WTC11 (cell line): ENCODE measurements at regions not wholly inside any gene's neighbourhood (a gene's known extent, or its start where the extent isn't known, plus 50 kb on each side); places are given as distances from the start of the nearest gene placed in this dataset.

Experiments
- ATAC-seq: fragments of 200-7000 bp; cut with Tn5 transposase; 2 replicates; pipeline ENCODE4 v1.10.0; 2021; ENCODE audit warnings: mild to moderate bottlenecking, moderate library complexity
- CTCF ChIA-PET: fragments of 300-600 bp; sonication (Branson Sonifier 250); formaldehyde crosslinking; loops from one replicate; lab custom pipeline; 2021; ENCODE audit warnings: antibody characterized with exemption; lab: Charles Lee
- POLR2A ChIA-PET: fragments of 350-600 bp; sonication (Branson Sonifier 250); formaldehyde crosslinking; loops from one replicate; lab custom pipeline; 2021; ENCODE audit warnings: antibody characterized with exemption; lab: Charles Lee
- DNase-seq: peaks from one replicate; pipeline ENCODE4 v3.0.0; 2021; ENCODE audit warnings: low spot score
- H3K27ac Mint-ChIP-seq: 2 replicates; pipeline ENCODE4 v1.8.0; 2021; ENCODE audit warnings: mixed read lengths
- H3K27me3 Mint-ChIP-seq: 2 replicates; pipeline ENCODE4 v1.8.0; 2021; ENCODE audit warnings: low read depth, mild to moderate bottlenecking, moderate library complexity, mixed read lengths
- H3K36me3 Mint-ChIP-seq: 2 replicates; pipeline ENCODE4 v1.8.0; 2021; ENCODE audit warnings: mixed read lengths
- H3K4me1 Mint-ChIP-seq: 2 replicates; pipeline ENCODE4 v1.8.0; 2022; ENCODE audit warnings: mixed read lengths
- H3K4me3 Mint-ChIP-seq: 2 replicates; pipeline ENCODE4 v1.8.0; 2021; ENCODE audit warnings: mild to moderate bottlenecking, moderate library complexity, mixed read lengths
- H3K9me3 Mint-ChIP-seq: 2 replicates; pipeline ENCODE4 v1.8.0; 2021; ENCODE audit warnings: mixed read lengths
- NR1H2 ChIP-seq: sonication (generic); formaldehyde crosslinking; IDR thresholded peaks from 2 replicates; pipeline ENCODE4 v1.9.0; 2021; ENCODE audit warnings: mild to moderate bottlenecking, moderate library complexity, missing genetic modification reagents
- ZNF138 ChIP-seq: sonication (generic); formaldehyde crosslinking; conservative IDR thresholded peaks from 2 replicates; pipeline ENCODE4 v1.8.1; 2022; ENCODE audit warnings: mild to moderate bottlenecking, moderate library complexity, missing genetic modification reagents
- TF ChIP-seq, protein P1 (sequence below): sonication (generic); formaldehyde crosslinking; IDR thresholded peaks from 2 replicates; pipeline ENCODE4 v1.8.1; 2023; ENCODE audit warnings: mild to moderate bottlenecking, missing genetic modification reagents
- TF ChIP-seq, protein P2 (sequence below): sonication (generic); formaldehyde crosslinking; IDR thresholded peaks from 2 replicates; pipeline ENCODE4 v1.8.0; 2023; ENCODE audit warnings: mild to moderate bottlenecking, missing genetic modification reagents
- TF ChIP-seq, protein P3 (sequence below): sonication (generic); formaldehyde crosslinking; IDR thresholded peaks from 2 replicates; pipeline ENCODE4 v1.8.1; 2023; ENCODE audit warnings: mild to moderate bottlenecking, missing genetic modification reagents, moderate library complexity
- TF ChIP-seq, protein P4 (sequence below): sonication (generic); formaldehyde crosslinking; IDR thresholded peaks from 2 replicates; pipeline ENCODE4 v1.8.0; 2022; ENCODE audit warnings: mild to moderate bottlenecking, missing genetic modification reagents
- TF ChIP-seq, protein P5 (sequence below): sonication (generic); formaldehyde crosslinking; IDR thresholded peaks from 2 replicates; pipeline ENCODE4 v1.8.1; 2023; ENCODE audit warnings: mild to moderate bottlenecking, missing genetic modification reagents, borderline replicate concordance
- TF ChIP-seq, protein P6 (sequence below): sonication (generic); formaldehyde crosslinking; IDR thresholded peaks from 2 replicates; pipeline ENCODE4 v1.8.0; 2022; ENCODE audit warnings: missing genetic modification reagents

DNA sequence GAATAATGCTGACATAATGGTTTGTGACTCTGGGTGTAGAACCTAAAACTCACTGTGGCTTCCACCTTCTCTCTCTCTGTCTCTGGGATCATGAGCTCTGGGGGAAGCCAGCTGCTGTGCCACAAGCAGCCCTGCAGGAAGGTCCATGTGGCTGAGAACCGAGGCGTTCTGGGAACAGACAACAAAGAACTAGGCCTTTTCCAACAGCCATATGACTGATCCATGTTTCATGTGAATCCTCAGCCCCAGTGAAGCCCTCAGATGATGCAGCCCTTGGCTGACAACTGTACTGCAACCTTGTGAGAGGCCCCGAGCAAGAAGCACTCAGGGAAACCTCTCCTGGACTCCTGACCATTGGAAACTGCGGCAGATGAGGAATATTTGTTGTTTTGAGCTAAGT is 56.6 kb downstream of the HLA-G start:
- Mint-ChIP-seq H3K9me3 (peaks cover 39% of the 10 kb centered on the region), H3K27ac (no peak overlapping the region), H3K4me1 (peaks cover 4% of the 10 kb centered on the region; the same call in 1 of the 2 replicates), H3K36me3 (peaks cover 23% of the 10 kb centered on the region), H3K27me3 (peaks cover 69% of the 10 kb centered on the region), H3K4me3 (no peak overlapping the region)
- ATAC-seq (no peak), DNase-seq (no peak)
- POLR2A ChIA-PET = interaction anchor here (1.0 kb wide), 1 partner anchor 90 kb away, joined by 3 read pairs; no protein-coding TSS in a partner anchor
- TF ChIP-seq, protein P1, sequence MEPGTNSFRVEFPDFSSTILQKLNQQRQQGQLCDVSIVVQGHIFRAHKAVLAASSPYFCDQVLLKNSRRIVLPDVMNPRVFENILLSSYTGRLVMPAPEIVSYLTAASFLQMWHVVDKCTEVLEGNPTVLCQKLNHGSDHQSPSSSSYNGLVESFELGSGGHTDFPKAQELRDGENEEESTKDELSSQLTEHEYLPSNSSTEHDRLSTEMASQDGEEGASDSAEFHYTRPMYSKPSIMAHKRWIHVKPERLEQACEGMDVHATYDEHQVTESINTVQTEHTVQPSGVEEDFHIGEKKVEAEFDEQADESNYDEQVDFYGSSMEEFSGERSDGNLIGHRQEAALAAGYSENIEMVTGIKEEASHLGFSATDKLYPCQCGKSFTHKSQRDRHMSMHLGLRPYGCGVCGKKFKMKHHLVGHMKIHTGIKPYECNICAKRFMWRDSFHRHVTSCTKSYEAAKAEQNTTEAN (CRISPR knock-in tag) = no peak
- TF ChIP-seq, protein P2, sequence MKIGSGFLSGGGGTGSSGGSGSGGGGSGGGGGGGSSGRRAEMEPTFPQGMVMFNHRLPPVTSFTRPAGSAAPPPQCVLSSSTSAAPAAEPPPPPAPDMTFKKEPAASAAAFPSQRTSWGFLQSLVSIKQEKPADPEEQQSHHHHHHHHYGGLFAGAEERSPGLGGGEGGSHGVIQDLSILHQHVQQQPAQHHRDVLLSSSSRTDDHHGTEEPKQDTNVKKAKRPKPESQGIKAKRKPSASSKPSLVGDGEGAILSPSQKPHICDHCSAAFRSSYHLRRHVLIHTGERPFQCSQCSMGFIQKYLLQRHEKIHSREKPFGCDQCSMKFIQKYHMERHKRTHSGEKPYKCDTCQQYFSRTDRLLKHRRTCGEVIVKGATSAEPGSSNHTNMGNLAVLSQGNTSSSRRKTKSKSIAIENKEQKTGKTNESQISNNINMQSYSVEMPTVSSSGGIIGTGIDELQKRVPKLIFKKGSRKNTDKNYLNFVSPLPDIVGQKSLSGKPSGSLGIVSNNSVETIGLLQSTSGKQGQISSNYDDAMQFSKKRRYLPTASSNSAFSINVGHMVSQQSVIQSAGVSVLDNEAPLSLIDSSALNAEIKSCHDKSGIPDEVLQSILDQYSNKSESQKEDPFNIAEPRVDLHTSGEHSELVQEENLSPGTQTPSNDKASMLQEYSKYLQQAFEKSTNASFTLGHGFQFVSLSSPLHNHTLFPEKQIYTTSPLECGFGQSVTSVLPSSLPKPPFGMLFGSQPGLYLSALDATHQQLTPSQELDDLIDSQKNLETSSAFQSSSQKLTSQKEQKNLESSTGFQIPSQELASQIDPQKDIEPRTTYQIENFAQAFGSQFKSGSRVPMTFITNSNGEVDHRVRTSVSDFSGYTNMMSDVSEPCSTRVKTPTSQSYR (CRISPR knock-in tag) = no peak
- no peak for TF ChIP-seq ZNF138
- no peak for TF ChIP-seq NR1H2
- TF ChIP-seq, all 79 proteins: peak for 0
- CTCF ChIA-PET = no interaction called here

DNA sequence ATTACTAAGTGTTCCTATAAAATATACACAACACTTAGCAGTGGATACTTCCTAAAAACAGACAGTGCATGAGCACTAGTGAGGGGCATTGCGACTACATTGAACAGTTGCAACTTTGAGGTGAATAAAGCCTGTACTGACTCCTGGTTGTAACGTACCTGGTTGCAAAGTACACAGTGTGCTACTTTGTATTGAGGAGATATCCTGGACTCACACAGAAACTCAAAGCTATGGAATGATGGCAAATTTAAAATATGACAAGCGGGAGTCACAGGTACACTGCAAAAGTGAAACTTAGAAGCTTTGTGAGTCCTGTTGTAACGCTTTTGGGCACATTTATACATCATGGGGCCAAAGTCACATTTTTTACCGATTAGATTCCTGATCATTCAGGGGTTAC is 55.6 kb upstream of the HLA-A start:
- peak overlapping the region; percentile 72 for H3K4me3 Mint-ChIP-seq
- no peak for ATAC-seq
- peaks cover 22% of the 10 kb centered on the region for H3K9me3 Mint-ChIP-seq
- peaks cover 4% of the 10 kb centered on the region; the same call in 1 of the 2 replicates for H3K4me1 Mint-ChIP-seq
- no peak overlapping the region for H3K27ac Mint-ChIP-seq
- POLR2A ChIA-PET = no interaction called here
- TF ChIP-seq, protein P3, sequence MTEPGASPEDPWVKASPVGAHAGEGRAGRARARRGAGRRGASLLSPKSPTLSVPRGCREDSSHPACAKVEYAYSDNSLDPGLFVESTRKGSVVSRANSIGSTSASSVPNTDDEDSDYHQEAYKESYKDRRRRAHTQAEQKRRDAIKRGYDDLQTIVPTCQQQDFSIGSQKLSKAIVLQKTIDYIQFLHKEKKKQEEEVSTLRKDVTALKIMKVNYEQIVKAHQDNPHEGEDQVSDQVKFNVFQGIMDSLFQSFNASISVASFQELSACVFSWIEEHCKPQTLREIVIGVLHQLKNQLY (CRISPR knock-in tag) = no peak
- TF ChIP-seq, protein P4, sequence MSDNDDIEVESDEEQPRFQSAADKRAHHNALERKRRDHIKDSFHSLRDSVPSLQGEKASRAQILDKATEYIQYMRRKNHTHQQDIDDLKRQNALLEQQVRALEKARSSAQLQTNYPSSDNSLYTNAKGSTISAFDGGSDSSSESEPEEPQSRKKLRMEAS (CRISPR knock-in tag) = no peak
- peaks cover 90% of the 10 kb centered on the region for H3K27me3 Mint-ChIP-seq
- no peak for DNase-seq
- peaks cover 20% of the 10 kb centered on the region for H3K36me3 Mint-ChIP-seq
- CTCF ChIA-PET = interaction anchor here (1.5 kb wide), 1 partner anchor 190 kb away, joined by 3 read pairs; no protein-coding TSS in a partner anchor

DNA sequence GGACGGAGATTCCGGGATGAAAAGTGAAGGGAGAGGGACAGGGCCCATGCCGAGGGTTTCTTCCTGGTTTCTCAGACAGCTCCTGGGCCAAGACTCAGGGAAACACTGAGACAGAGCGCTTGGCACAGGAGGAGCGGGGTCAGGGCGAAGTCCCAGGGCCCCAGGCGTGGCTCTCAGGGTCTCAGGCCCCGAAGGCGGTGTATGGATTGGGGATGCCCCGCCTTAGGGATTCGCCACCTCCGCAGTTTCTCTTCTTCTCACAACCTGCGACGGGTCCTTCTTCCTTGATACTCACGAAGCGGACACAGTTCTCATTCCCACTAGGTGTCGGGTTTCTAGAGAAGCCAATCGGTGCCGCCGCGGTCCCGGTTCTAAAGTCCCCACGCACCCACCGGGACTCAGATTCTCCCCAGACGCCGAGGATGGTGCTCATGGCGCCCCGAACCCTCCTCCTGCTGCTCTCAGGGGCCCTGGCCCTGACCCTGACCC is 55.0 kb upstream of the HLA-A start:
- H3K4me1 Mint-ChIP-seq = peaks cover 4% of the 10 kb centered on the region; the same call in 1 of the 2 replicates
- H3K36me3 Mint-ChIP-seq = peaks cover 14% of the 10 kb centered on the region
- peaks cover 91% of the 10 kb centered on the region for H3K27me3 Mint-ChIP-seq
- peaks cover 15% of the 10 kb centered on the region for H3K9me3 Mint-ChIP-seq
- TF ChIP-seq, protein P5, sequence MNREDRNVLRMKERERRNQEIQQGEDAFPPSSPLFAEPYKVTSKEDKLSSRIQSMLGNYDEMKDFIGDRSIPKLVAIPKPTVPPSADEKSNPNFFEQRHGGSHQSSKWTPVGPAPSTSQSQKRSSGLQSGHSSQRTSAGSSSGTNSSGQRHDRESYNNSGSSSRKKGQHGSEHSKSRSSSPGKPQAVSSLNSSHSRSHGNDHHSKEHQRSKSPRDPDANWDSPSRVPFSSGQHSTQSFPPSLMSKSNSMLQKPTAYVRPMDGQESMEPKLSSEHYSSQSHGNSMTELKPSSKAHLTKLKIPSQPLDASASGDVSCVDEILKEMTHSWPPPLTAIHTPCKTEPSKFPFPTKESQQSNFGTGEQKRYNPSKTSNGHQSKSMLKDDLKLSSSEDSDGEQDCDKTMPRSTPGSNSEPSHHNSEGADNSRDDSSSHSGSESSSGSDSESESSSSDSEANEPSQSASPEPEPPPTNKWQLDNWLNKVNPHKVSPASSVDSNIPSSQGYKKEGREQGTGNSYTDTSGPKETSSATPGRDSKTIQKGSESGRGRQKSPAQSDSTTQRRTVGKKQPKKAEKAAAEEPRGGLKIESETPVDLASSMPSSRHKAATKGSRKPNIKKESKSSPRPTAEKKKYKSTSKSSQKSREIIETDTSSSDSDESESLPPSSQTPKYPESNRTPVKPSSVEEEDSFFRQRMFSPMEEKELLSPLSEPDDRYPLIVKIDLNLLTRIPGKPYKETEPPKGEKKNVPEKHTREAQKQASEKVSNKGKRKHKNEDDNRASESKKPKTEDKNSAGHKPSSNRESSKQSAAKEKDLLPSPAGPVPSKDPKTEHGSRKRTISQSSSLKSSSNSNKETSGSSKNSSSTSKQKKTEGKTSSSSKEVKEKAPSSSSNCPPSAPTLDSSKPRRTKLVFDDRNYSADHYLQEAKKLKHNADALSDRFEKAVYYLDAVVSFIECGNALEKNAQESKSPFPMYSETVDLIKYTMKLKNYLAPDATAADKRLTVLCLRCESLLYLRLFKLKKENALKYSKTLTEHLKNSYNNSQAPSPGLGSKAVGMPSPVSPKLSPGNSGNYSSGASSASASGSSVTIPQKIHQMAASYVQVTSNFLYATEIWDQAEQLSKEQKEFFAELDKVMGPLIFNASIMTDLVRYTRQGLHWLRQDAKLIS (CRISPR knock-in tag) = no peak
- TF ChIP-seq, protein P6, sequence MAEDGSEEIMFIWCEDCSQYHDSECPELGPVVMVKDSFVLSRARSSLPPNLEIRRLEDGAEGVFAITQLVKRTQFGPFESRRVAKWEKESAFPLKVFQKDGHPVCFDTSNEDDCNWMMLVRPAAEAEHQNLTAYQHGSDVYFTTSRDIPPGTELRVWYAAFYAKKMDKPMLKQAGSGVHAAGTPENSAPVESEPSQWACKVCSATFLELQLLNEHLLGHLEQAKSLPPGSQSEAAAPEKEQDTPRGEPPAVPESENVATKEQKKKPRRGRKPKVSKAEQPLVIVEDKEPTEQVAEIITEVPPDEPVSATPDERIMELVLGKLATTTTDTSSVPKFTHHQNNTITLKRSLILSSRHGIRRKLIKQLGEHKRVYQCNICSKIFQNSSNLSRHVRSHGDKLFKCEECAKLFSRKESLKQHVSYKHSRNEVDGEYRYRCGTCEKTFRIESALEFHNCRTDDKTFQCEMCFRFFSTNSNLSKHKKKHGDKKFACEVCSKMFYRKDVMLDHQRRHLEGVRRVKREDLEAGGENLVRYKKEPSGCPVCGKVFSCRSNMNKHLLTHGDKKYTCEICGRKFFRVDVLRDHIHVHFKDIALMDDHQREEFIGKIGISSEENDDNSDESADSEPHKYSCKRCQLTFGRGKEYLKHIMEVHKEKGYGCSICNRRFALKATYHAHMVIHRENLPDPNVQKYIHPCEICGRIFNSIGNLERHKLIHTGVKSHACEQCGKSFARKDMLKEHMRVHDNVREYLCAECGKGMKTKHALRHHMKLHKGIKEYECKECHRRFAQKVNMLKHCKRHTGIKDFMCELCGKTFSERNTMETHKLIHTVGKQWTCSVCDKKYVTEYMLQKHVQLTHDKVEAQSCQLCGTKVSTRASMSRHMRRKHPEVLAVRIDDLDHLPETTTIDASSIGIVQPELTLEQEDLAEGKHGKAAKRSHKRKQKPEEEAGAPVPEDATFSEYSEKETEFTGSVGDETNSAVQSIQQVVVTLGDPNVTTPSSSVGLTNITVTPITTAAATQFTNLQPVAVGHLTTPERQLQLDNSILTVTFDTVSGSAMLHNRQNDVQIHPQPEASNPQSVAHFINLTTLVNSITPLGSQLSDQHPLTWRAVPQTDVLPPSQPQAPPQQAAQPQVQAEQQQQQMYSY = 0 out of 2 replicates have a peak, but pooled peaks have one; percentile 13
- peak; percentile 52 for DNase-seq
- ATAC-seq = peak; percentile 70
- ChIA-PET POLR2A (no interaction called here), CTCF (interaction anchor here (1.5 kb wide), 1 partner anchor 191 kb away, joined by 3 read pairs; no protein-coding TSS in a partner anchor)
- H3K4me3 Mint-ChIP-seq = peak overlapping the region; percentile 72
- no peak overlapping the region for H3K27ac Mint-ChIP-seq
